Body of pancreas (tissue), 4 donors: ENCODE measurements at regions not wholly inside any gene's neighbourhood (a gene's known extent, or its start where the extent isn't known, plus 50 kb on each side); places are given as distances from the start of the nearest gene placed in this dataset.

Source experiments
- POLR2A ChIP-seq, 3 donors: fragments of 450-650 bp; IDR thresholded peaks; one replicate each; pipeline ENCODE4 v1.6.1; 2016; ENCODE audit warnings: antibody characterized with exemption in 3 of 3, mild to moderate bottlenecking in 2 of 3
- TF ChIP-seq, protein P1 (sequence below), 7 experiments: fragments of 450-650 bp in 4 of 7; fragments of 200-600 bp in 3 of 7; sonication (generic) in 3 of 7; IDR thresholded peaks; one replicate each; pipeline ENCODE4 v1.5.1; 2016 to 2019; ENCODE audit warnings: antibody characterized with exemption in 7 of 7

DNA sequence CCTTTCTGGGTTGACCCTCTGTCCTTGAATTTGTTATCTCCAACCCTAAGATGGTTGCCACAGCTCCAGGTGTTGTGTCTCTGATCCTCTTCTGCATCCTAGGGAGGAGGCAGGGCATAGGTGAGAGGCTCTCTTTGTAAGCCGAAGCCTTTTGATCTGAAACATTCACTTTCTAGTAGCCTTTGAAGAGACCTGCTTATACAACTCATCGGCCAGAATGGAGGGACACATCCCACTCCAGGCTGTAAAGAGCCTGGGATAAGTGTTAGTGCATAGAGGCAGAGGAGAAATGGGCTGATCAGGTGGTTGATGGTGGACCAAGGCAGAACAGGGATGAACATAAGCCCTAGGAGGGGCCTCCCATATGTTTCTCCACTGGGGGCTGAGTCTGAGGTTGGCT lies 137.1 kb upstream of the KCNG1 start:
- TF ChIP-seq POLR2A (IDR thresholded peaks at IDR 0.05) = no peak
- TF ChIP-seq, protein P1, sequence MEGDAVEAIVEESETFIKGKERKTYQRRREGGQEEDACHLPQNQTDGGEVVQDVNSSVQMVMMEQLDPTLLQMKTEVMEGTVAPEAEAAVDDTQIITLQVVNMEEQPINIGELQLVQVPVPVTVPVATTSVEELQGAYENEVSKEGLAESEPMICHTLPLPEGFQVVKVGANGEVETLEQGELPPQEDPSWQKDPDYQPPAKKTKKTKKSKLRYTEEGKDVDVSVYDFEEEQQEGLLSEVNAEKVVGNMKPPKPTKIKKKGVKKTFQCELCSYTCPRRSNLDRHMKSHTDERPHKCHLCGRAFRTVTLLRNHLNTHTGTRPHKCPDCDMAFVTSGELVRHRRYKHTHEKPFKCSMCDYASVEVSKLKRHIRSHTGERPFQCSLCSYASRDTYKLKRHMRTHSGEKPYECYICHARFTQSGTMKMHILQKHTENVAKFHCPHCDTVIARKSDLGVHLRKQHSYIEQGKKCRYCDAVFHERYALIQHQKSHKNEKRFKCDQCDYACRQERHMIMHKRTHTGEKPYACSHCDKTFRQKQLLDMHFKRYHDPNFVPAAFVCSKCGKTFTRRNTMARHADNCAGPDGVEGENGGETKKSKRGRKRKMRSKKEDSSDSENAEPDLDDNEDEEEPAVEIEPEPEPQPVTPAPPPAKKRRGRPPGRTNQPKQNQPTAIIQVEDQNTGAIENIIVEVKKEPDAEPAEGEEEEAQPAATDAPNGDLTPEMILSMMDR (IDR thresholded peaks at IDR 0.05) = no peak
